ENCODE measurements at regions not wholly inside any gene's neighbourhood (a gene's known extent, or its start where the extent isn't known, plus 50 kb on each side); places are given as distances from the start of the nearest gene placed in this dataset.

GRCh38 chr1:4263699-4264098, 363.6 kb upstream of the C1orf174 start:
- TF ChIP-seq CEBPB (IDR thresholded peaks at IDR 0.05) = no peak
- no peak for TF ChIP-seq RAD21 (IDR thresholded peaks at IDR 0.05; ENCODE audit: low read depth)

Data from Ishikawa (cell line).